ENCODE measurements at regions not wholly inside any gene's neighbourhood (a gene's known extent, or its start where the extent isn't known, plus 50 kb on each side); places are given as distances from the start of the nearest gene placed in this dataset.
"Not testable (repeated sequence)": the region's sequence is repeated elsewhere in the genome, so short reads cannot be mapped to it uniquely, and the experiment has no call there.

GRCh38 chr17:436571-436970 lies 84.0 kb upstream of the RPH3AL start:
- POLR2A ChIA-PET: no interaction called here
- CTCF ChIA-PET: interaction anchor here (0.8 kb wide), 1 partner anchor 263 kb away, joined by 3 read pairs; no protein-coding TSS in a partner anchor
- DNase-seq (ENCODE audit: low read depth, low spot score): no peak
- no peak overlapping the region for H3K4me3 ChIP-seq (ENCODE audit: low read depth, low read length)
- TF ChIP-seq CTCF (IDR thresholded peaks at IDR 0.05; ENCODE audit: insufficient read depth, low read length, missing control alignments): no peak

DNA sequence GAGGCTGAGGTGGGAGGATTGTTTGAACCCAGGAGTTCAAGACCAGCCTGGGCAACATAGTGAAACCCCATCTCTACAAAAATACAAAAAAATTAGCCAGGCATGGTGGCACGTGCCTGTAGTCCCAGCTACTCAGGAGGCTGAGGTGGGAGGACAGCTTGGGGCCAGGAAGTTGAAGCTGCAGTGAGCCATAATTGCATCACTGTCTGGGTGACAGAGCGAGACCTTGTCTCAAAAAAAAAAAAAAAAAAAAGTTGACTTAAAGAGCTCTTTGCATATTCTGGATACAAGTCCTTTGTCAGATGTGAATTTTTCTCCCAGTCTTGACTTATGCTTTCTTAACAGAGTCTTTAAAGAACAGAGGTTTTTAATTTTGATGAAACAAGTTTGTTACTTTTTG lies 79.9 kb upstream of the RPH3AL start:
- DNase-seq (ENCODE audit: low read depth, low spot score); H3K4me3 ChIP-seq (ENCODE audit: low read depth, low read length); POLR2A ChIA-PET: not testable (repeated sequence)
- CTCF ChIA-PET: interaction anchor here (1.4 to 2.5 kb wide), 3 partner anchors 13 to 268 kb away, joined by 4 to 15 read pairs (median 5); no protein-coding TSS in a partner anchor

GRCh38 chr17:431494-431893 lies 78.9 kb upstream of the RPH3AL start:
- CTCF ChIA-PET: interaction anchor here (0.9 kb wide), 1 partner anchor 268 kb away, joined by 3 read pairs; no protein-coding TSS in a partner anchor
- no peak overlapping the region for H3K4me3 ChIP-seq (ENCODE audit: low read depth, low read length)
- no peak for TF ChIP-seq CTCF (IDR thresholded peaks at IDR 0.05; ENCODE audit: insufficient read depth, low read length, missing control alignments)
- POLR2A ChIA-PET: no interaction called here
- no peak for DNase-seq (ENCODE audit: low read depth, low spot score)

GRCh38 chr17:429589-429988 lies 77.0 kb upstream of the RPH3AL start:
- H3K4me3 ChIP-seq (ENCODE audit: low read depth, low read length): no peak overlapping the region
- DNase-seq (ENCODE audit: low read depth, low spot score): no peak
- no peak for TF ChIP-seq CTCF (IDR thresholded peaks at IDR 0.05; ENCODE audit: insufficient read depth, low read length, missing control alignments)
- ChIA-PET POLR2A (no interaction called here), CTCF (no interaction called here)

- DNase-seq (ENCODE audit: low read depth, low spot score): no peak
- H3K4me3 ChIP-seq (ENCODE audit: low read depth, low read length): no peak overlapping the region
- CTCF ChIA-PET: interaction anchor here (4.3 kb wide), 1 partner anchor 16 kb away, joined by 33 read pairs; no protein-coding TSS in a partner anchor
- no peak for TF ChIP-seq CTCF (IDR thresholded peaks at IDR 0.05; ENCODE audit: insufficient read depth, low read length, missing control alignments)
- POLR2A ChIA-PET: no interaction called here
Measured at GRCh38 chr17:428414-428813, 75.8 kb upstream of the RPH3AL start.

GRCh38 chr17:427891-428290 lies 75.3 kb upstream of the RPH3AL start:
- ChIA-PET CTCF (interaction anchor here (4.3 kb wide), 1 partner anchor 16 kb away, joined by 33 read pairs; no protein-coding TSS in a partner anchor), POLR2A (no interaction called here)
- no peak for DNase-seq (ENCODE audit: low read depth, low spot score)
- TF ChIP-seq CTCF (IDR thresholded peaks at IDR 0.05; ENCODE audit: insufficient read depth, low read length, missing control alignments): no peak
- H3K4me3 ChIP-seq (ENCODE audit: low read depth, low read length): no peak overlapping the region

DNA sequence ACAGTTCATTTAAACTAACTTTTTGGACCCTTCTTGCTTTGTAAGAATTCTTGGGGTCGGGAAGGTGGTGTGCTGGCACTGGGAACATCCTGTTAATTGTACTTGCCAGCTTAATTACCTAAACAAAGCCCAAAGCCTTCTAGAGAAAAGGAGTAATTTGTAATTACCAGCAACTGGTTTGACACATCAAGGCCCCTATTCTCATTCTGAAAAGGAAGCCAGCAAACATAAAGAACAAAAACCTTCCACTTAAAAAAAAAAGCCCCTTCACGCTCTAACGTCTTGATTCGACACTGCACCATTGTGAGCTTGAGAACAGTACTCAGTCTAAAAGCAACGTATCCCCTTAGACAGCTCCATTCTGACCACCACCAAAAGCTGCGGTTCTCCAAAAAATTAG lies 74.7 kb upstream of the RPH3AL start:
- POLR2A ChIA-PET: no interaction called here
- DNase-seq (ENCODE audit: low read depth, low spot score): no peak
- no peak overlapping the region for H3K4me3 ChIP-seq (ENCODE audit: low read depth, low read length)
- no peak for TF ChIP-seq CTCF (IDR thresholded peaks at IDR 0.05; ENCODE audit: insufficient read depth, low read length, missing control alignments)
- CTCF ChIA-PET: interaction anchor here (4.3 kb wide), 1 partner anchor 15 kb away, joined by 33 read pairs; no protein-coding TSS in a partner anchor

Data from AG04449 (cell line).